Stimulated activated CD4-positive, alpha-beta T cell treated with anti-CD3 and anti-CD28 coated beads, Interleukin-12 subunit alpha, Interleukin-12 subunit beta, amount 100 ng/mL, for 48 hours (primary cell): ENCODE measurements at regions not wholly inside any gene's neighbourhood (a gene's known extent, or its start where the extent isn't known, plus 50 kb on each side); places are given as distances from the start of the nearest gene placed in this dataset.

Experiments used
- DNase-seq, 3 donors: peaks; one replicate each; pipeline ENCODE4 v3.0.0-alpha.2; 2020; ENCODE audit warnings: low read depth in 2 of 3, low spot score in 1 of 3

DNA sequence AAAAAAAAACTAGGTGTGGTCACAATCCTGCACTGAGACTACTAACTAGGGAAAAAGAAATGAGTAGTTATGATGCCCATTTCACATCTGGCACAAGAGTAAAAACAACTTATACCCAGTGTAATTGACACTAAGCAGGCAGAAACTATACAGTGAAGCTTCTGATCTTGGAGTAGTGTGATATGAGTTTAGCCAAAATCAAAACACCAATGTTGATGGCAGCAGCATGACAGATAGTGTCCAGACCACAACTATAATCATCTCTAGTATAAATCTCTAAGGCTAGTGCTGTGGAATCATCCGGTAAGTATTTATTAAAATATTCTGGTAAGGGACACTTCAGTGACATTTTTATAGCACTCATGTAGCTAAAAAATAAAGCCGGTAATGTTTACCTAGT, 108.5 kb upstream of the EPHA6 start:
- DNase-seq, result no peak

DNA sequence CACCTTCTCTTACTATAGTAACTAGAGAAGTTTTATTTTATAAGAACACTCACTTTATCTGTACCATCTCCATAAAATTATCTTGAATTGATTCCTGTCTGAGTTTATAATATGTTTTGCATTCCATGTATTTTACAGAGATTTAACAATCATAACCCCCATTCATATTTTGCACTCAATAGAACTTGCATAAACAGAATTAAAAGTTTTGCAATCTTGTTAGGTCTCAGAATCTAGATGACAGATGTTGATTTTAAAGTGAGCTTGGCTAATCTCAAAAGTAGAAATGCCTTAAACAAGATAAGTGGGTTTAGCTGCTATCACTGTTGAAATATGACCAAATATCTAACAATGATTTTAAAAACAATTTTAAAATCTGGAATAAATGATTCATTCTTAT, 107.9 kb upstream of the EPHA6 start:
- DNase-seq, result no peak

DNA sequence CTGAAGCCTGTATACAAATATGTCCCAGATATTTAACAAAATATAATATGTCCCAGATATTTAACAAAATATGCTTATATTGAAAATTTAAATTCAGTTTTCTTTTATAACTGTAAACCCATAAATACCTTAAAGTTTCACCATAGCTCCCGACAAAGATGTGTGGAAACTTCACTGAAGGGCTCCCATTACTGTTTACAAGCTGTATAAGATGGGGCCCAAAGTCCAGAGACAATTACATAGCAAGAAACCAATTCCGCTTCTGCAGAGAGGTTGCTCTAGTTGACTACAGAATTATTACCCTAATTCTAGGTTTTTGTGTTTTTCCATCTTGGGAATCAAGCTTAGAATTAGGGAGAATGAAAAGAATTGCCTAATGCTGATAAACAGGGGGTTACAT, 102.6 kb upstream of the EPHA6 start:
- DNase-seq, result no peak

DNA sequence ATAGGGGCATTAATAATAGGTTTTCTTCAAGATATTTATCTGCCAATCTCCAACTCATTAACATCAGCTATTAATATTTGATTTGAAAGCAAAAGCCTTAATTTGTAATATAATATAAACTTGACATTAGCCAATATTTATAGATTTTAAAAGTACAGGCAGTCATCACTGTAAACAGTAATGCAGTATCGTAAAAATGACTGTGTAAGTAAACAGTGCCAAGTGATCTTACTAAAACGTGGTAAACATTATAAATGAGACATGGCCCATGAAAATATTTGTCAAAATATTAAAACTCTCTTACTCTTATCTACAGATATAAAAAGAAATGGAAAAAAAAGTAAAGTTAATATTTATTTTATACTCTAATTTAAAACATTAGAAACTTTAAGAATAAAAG, 101.6 kb upstream of the EPHA6 start:
- DNase-seq, result no peak

DNA sequence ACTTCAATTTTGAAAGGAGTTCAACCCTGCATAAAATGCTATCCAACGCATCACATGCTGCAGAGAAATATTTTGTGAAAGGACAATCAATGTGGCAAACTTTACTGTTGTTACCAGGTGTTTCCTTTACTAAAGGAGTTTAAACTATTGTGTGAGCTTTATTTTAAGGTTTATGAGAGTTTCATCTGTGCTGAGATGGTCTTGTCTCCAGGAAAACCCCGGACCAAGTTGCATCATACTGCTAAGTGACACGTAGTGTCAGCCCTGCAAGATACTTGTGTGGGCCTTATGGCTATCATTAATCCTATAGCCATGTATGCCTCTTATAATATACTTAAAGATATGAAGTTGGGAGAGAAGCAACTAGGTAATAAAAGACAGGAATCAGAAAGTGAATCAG, 94.5 kb upstream of the EPHA6 start:
- no peak for DNase-seq

DNA sequence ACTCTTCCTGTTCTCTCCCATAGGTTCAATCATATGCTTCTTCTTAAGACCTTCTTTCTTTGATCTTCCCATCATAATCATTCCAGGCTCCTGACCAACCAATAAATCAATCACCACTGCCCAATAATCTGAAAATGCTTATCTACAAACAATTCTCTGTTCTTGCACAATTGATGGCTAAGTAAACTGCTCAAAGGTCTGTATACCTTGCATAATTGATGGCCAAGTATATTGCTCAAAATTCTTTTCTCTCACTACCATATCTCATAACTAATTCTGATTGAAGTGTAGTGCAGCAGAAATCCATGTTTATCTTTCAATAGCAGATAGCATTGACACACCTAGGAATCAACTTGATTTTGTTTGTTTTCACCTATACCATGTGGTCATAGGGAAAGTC, 83.4 kb upstream of the EPHA6 start:
- DNase-seq, result no peak

DNA sequence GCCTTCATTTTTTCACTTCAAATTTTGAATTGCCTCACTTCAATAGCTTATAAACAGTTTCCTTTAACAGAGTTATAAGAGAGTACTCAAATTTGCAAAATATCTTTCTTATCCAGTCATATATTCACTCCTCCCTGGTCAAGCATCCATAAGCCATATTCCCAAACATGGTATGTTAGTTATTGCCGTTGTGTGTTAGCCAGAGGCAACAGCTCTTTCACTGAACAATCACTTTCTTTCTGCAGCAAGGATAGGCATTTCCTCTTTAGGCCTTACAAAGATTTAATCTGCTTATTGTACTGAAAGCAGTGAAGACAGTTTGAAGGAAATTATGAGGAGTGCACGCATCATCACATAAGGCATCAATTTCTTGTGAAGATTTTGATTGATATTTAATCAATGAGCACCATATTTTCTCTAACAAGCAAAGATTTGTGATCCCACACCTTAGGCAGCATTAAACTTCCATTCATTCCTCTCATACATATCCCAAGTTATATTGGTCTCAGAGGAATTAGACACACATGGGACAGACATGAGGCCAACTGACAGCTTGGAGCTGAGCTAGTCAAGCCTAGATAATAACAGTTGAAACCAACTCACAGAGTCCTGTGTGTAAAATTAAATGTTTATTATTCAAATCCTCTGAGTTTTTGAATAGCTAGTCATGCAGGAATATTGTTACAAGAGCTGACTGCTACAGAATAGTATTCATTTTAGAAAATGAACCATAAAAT, 80.0 kb upstream of the EPHA6 start:
- no peak for DNase-seq

DNA sequence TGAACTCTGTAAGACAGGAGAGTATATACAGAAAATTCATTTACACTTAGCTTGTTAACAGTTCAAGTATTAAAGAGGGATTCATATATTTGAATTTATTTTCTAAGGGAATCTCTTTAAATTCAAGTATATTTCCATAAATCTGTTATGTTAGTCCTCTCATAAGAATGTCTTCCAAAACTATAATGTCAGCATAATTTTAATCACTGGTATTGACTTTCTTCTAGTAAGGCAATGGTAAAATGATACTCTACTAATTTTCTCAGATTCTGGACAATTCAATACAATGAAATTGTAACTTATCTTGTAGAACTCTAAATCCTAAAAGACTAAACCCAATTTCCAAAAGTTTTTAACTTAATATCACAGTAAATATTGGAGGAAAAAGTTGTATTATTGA, 66.3 kb upstream of the EPHA6 start:
- no peak for DNase-seq

DNA sequence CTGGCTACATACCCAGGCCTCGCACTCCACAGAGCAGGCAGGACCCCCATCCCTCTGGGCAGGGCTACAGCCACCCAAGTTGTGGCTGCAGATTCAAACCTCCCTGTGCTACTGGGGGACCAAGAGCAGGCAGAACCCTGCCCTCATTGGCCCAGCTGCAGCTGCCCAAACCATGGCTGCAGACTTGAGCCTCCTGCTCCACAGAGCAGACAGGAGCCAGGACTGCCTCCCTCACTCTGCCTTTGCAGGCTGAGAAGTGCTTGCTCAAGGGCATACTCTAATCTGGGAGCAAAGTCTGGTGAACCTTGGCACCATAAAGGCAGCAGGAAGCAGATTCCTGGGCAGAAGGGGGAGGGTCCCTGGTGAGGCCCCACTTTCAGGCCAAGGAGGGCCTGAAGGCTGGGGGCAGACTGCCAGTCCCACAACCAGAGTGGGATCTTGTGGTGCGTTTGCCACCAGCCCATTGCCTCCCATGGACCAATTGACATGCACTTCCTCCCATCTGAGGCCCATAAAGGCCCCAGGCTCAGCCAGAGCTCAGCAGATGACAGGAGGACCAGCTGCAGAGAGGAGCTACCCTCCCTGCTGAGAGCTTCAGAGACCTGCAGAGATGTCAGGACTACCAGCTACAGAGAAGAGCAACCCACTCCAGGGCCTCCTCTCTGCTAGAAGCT, 64.2 kb upstream of the EPHA6 start:
- no peak for DNase-seq

DNA sequence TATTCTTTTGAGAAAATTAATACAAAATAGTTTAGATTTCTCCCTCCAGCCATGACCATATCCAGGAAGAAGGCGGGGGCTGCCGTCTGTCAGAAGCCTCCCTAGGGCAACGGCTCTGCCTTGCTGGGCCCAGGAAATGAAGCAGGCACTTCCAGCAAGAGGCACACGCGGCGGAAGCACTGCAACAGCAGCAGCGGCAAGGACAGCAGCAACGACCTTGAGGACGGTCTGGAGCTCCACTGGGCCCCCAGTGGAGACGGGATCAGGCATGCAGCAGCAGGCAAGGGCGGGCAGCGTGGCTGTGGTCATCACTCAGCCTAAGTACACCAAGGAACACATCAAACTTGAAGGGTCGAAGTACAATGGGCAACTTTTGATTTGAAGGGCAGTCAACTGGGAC, 61.3 kb upstream of the EPHA6 start:
- DNase-seq, result no peak

DNA sequence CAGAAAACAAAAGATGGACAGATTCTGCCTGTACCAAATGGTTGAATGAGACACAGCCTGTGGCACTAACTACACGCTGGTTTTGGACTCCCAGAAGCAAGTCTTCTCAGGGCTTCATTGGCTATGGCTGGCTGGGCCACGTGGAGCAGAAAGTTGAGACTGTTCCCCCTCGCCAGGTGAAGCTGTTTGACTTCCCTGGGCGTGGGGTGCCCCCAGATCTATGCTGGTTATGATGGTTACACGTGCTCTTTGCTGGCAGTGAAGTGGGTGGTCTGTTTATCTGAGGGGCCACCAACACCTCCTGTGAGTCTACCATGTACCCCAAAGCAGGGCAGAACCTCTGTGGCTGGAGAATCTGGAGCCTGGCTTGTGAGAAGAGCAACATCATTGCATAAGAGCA, 60.3 kb upstream of the EPHA6 start:
- no peak for DNase-seq

DNA sequence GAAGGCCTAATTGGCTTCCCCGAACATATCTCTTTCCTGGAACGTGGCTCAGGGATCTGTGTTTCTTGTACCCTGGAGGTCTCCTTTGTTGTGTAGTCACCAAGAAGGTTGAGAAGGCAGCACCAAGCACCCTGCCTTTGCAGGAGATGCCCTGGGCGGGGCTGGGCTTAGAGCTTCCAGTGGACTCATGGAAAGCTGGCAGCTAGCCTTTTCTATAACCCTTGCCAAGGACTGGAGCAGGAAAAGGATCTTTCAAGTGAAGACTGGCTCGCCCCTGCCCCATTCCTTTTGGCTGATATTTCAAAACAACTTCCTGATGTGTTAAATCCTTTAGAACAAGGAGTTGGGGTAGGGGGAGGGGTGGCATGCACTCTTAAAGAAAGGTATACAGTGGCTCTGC, 58.9 kb upstream of the EPHA6 start:
- no peak for DNase-seq

DNA sequence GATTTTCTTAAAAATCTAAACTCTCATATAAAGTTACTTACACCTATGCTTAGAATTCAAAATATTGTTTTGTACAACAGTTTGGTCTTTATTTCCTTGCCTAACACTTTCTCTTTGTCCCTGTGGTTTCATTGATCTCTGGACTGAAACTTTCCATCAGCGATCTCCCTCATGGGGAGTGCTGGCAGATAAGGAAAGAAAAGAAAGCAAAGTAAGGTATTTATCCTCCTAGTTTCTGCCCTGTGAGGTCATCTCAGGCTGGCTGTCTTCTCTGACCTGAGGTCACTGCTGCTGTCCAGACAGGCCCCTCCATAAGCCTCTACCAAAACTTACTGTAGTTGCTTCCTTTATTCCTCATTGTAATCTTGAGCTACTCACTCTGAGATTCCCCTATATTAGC, 57.9 kb upstream of the EPHA6 start:
- DNase-seq, result no peak

DNA sequence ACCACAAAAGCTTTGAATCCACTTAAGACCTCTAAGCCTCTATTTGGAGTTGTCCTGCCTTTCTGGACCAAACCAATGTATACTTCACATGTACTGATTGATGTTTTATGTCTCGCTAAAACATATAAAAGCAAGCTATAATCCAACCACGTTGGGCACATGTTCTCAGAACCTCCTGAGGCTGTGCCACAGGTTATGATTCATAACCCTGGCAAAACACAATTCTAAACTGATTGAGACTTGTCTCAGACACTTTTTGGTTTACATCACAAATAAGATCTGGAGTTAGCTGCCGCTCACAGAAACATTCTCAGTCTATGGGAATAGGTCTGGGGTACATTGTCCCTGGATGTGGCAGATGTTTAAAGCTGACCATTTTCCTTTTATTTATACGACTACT, 53.4 kb upstream of the EPHA6 start:
- no peak for DNase-seq
